ENCODE measurements at regions not wholly inside any gene's neighbourhood (a gene's known extent, or its start where the extent isn't known, plus 50 kb on each side); places are given as distances from the start of the nearest gene placed in this dataset.

GRCh38 chr9:80866121-80866520, 823.2 kb downstream of the TLE1 start:
- no peak for TF ChIP-seq CTCF (IDR thresholded peaks at IDR 0.05)
- TF ChIP-seq, protein P1, sequence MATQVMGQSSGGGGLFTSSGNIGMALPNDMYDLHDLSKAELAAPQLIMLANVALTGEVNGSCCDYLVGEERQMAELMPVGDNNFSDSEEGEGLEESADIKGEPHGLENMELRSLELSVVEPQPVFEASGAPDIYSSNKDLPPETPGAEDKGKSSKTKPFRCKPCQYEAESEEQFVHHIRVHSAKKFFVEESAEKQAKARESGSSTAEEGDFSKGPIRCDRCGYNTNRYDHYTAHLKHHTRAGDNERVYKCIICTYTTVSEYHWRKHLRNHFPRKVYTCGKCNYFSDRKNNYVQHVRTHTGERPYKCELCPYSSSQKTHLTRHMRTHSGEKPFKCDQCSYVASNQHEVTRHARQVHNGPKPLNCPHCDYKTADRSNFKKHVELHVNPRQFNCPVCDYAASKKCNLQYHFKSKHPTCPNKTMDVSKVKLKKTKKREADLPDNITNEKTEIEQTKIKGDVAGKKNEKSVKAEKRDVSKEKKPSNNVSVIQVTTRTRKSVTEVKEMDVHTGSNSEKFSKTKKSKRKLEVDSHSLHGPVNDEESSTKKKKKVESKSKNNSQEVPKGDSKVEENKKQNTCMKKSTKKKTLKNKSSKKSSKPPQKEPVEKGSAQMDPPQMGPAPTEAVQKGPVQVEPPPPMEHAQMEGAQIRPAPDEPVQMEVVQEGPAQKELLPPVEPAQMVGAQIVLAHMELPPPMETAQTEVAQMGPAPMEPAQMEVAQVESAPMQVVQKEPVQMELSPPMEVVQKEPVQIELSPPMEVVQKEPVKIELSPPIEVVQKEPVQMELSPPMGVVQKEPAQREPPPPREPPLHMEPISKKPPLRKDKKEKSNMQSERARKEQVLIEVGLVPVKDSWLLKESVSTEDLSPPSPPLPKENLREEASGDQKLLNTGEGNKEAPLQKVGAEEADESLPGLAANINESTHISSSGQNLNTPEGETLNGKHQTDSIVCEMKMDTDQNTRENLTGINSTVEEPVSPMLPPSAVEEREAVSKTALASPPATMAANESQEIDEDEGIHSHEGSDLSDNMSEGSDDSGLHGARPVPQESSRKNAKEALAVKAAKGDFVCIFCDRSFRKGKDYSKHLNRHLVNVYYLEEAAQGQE (IDR thresholded peaks at IDR 0.05; ENCODE audit: insufficient read depth in 1 of 2, low read depth in 2 of 2, low read length in 1 of 2) = no peak
- TF ChIP-seq POLR2AphosphoS5 (IDR thresholded peaks at IDR 0.05; ENCODE audit: low read depth, low read length) = no peak

All from Panc1 (cell line).